ENCODE measurements at regions not wholly inside any gene's neighbourhood (a gene's known extent, or its start where the extent isn't known, plus 50 kb on each side); places are given as distances from the start of the nearest gene placed in this dataset.

DNA sequence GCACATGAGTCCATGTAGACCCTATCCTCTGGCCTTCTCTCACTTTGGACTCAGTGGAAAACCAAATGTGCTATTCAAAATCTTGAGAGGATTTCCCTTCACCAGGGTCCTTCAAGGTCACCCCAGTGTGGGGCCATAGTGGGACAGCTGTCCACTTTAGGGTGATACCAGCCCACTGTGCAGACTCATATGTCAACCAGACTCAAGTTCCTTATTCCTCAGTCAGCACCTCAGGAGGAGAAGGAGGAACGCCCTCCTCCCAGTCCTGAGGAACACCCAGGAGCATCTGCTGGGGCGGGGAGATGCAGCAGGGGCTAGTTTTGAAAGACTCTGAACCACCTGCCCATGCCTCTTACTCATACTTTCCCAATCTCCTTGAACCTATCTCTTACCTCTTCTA is 340.9 kb downstream of the MATN1 start:
- no peak for TF ChIP-seq CTCF (IDR thresholded peaks at IDR 0.05 in 2 of 3, conservative IDR thresholded peaks at IDR 0.05 in 1 of 3; ENCODE audit: borderline replicate concordance in 1 of 3, insufficient read depth in 1 of 3, low read depth in 2 of 3, low read length in 2 of 3)
- no peak for TF ChIP-seq EZH2 (IDR thresholded peaks at IDR 0.05)
- no peak for TF ChIP-seq POLR2AphosphoS5 (IDR thresholded peaks at IDR 0.05; ENCODE audit: low read depth, low read length)
- TF ChIP-seq TCF7L2 (IDR thresholded peaks at IDR 0.05; ENCODE audit: borderline replicate concordance, extremely low read depth, insufficient read depth, insufficient read length): no peak
- TF ChIP-seq EZH2phosphoT487 (IDR thresholded peaks at IDR 0.05; ENCODE audit: borderline replicate concordance): no peak
- TF ChIP-seq SRF (IDR thresholded peaks at IDR 0.05; ENCODE audit: low read depth): no peak
- no peak for TF ChIP-seq CEBPB (IDR thresholded peaks at IDR 0.05; ENCODE audit: low read depth)

Measured in HCT116 (cell line).